ENCODE measurements at regions not wholly inside any gene's neighbourhood (a gene's known extent, or its start where the extent isn't known, plus 50 kb on each side); places are given as distances from the start of the nearest gene placed in this dataset.

GRCh38 chr2:59019566-59020159 is 778.5 kb upstream of the FANCL start:
- TF ChIP-seq ZNF8 (CRISPR knock-in tag; IDR thresholded peaks at IDR 0.05) (no peak), TSHZ2 (CRISPR knock-in tag; IDR thresholded peaks at IDR 0.05) (no peak), CREB5 (CRISPR knock-in tag; IDR thresholded peaks at IDR 0.05; ENCODE audit: low read depth) (no peak), ZFP3 (CRISPR knock-in tag; IDR thresholded peaks at IDR 0.05) (no peak), OSR1 (CRISPR knock-in tag; IDR thresholded peaks at IDR 0.05) (no peak), ZC3H10 (CRISPR knock-in tag; IDR thresholded peaks at IDR 0.05) (no peak), TOX (CRISPR knock-in tag; IDR thresholded peaks at IDR 0.05; ENCODE audit: borderline replicate concordance) (no peak), ZNF565 (CRISPR knock-in tag; conservative IDR thresholded peaks at IDR 0.05; ENCODE audit: low read depth) (no peak), ARNTL (CRISPR knock-in tag; IDR thresholded peaks at IDR 0.05; ENCODE audit: borderline replicate concordance, low read depth) (no peak), POU6F1 (CRISPR knock-in tag; IDR thresholded peaks at IDR 0.05; ENCODE audit: borderline replicate concordance, low read depth) (no peak), TCF4 (CRISPR knock-in tag; IDR thresholded peaks at IDR 0.05; ENCODE audit: borderline replicate concordance) (no peak), BACH2 (CRISPR knock-in tag; IDR thresholded peaks at IDR 0.05; ENCODE audit: borderline replicate concordance) (no peak), ISL1 (CRISPR knock-in tag; IDR thresholded peaks at IDR 0.05) (no peak), PPARA (CRISPR knock-in tag; IDR thresholded peaks at IDR 0.05; ENCODE audit: borderline replicate concordance) (no peak), ZNF70 (CRISPR knock-in tag; IDR thresholded peaks at IDR 0.05) (no peak), RARB (CRISPR knock-in tag; IDR thresholded peaks at IDR 0.05) (no peak)
- no peak for ATAC-seq

- no peak for ATAC-seq
- TF ChIP-seq ISL1 (CRISPR knock-in tag; IDR thresholded peaks at IDR 0.05) (no peak), ZNF70 (CRISPR knock-in tag; IDR thresholded peaks at IDR 0.05) (no peak), ZC3H10 (CRISPR knock-in tag; IDR thresholded peaks at IDR 0.05) (no peak), TOX (CRISPR knock-in tag; IDR thresholded peaks at IDR 0.05; ENCODE audit: borderline replicate concordance) (no peak), OSR1 (CRISPR knock-in tag; IDR thresholded peaks at IDR 0.05) (no peak), ZFP3 (CRISPR knock-in tag; IDR thresholded peaks at IDR 0.05) (no peak), BACH2 (CRISPR knock-in tag; IDR thresholded peaks at IDR 0.05; ENCODE audit: borderline replicate concordance) (no peak), PATZ1 (CRISPR knock-in tag; IDR thresholded peaks at IDR 0.05; ENCODE audit: borderline replicate concordance) (no peak), TCF4 (CRISPR knock-in tag; IDR thresholded peaks at IDR 0.05; ENCODE audit: borderline replicate concordance) (no peak)
Measured at GRCh38 chr2:59018737-59019136, 777.6 kb upstream of the FANCL start.

- no peak for TF ChIP-seq ESRRG (CRISPR knock-in tag; IDR thresholded peaks at IDR 0.05)
- TF ChIP-seq ARNTL (CRISPR knock-in tag; IDR thresholded peaks at IDR 0.05; ENCODE audit: borderline replicate concordance, low read depth) = no peak
- no peak for ATAC-seq
Measured at GRCh38 chr2:59015027-59015426, 773.9 kb upstream of the FANCL start.

- TF ChIP-seq PATZ1 (CRISPR knock-in tag; IDR thresholded peaks at IDR 0.05; ENCODE audit: borderline replicate concordance) = no peak
- TF ChIP-seq ZNF70 (CRISPR knock-in tag; IDR thresholded peaks at IDR 0.05) = no peak
- TF ChIP-seq RARB (CRISPR knock-in tag; IDR thresholded peaks at IDR 0.05) = no peak
- no peak for TF ChIP-seq TCF4 (CRISPR knock-in tag; IDR thresholded peaks at IDR 0.05; ENCODE audit: borderline replicate concordance)
- TF ChIP-seq ZC3H10 (CRISPR knock-in tag; IDR thresholded peaks at IDR 0.05) = no peak
- TF ChIP-seq ZFP3 (CRISPR knock-in tag; IDR thresholded peaks at IDR 0.05) = no peak
- no peak for TF ChIP-seq CREB5 (CRISPR knock-in tag; IDR thresholded peaks at IDR 0.05; ENCODE audit: low read depth)
- TF ChIP-seq TSHZ2 (CRISPR knock-in tag; IDR thresholded peaks at IDR 0.05) = no peak
- no peak for ATAC-seq
Measured at GRCh38 chr2:59012971-59013370, 771.8 kb upstream of the FANCL start.
